ENCODE measurements at regions not wholly inside any gene's neighbourhood (a gene's known extent, or its start where the extent isn't known, plus 50 kb on each side); places are given as distances from the start of the nearest gene placed in this dataset.

- no peak for TF ChIP-seq CTCF (conservative IDR thresholded peaks at IDR 0.05 in 1 of 2, IDR thresholded peaks at IDR 0.05 in 1 of 2; ENCODE audit: extremely low read depth in 1 of 2, insufficient read depth in 1 of 2, low read depth in 1 of 2, low read length in 2 of 2)
- TF ChIP-seq EZH2 (IDR thresholded peaks at IDR 0.05; ENCODE audit: borderline replicate concordance, low read length), result no peak
Observed at GRCh38 chr4:138821331-138821730, 194.2 kb upstream of the NOCT start.
